BE2C (cell line): ENCODE measurements at regions not wholly inside any gene's neighbourhood (a gene's known extent, or its start where the extent isn't known, plus 50 kb on each side); places are given as distances from the start of the nearest gene placed in this dataset.
"Not testable (repeated sequence)": the region's sequence is repeated elsewhere in the genome, so short reads cannot be mapped to it uniquely, and the experiment has no call there.

Source experiments
- DNase-seq: peaks from one replicate; pipeline ENCODE4 v3.0.0-alpha.2; 2020
- H3K27me3 ChIP-seq: fragments of 250-450 bp; sonication (Bioruptor Pico); 2 replicates; pipeline ENCODE4 v1.5.1; 2020; ENCODE audit warnings: mild to moderate bottlenecking
- H3K36me3 ChIP-seq: fragments of 250-450 bp; sonication (Bioruptor Pico); 2 replicates; pipeline ENCODE4 v1.5.1; 2020; ENCODE audit warnings: mild to moderate bottlenecking
- H3K4me1 ChIP-seq: fragments of 250-450 bp; sonication (Bioruptor Pico); 2 replicates; pipeline ENCODE4 v1.5.1; 2020
- H3K4me3 ChIP-seq: 2 replicates; pipeline ENCODE4 v1.5.1; 2011; ENCODE audit warnings: low read depth, low read length
- H3K9me3 ChIP-seq: fragments of 250-450 bp; sonication (Bioruptor Pico); 2 replicates; pipeline ENCODE4 v1.5.1; 2020
- TF ChIP-seq, protein P1 (sequence below): IDR thresholded peaks from 2 replicates; pipeline ENCODE4 v1.5.1; 2012; ENCODE audit warnings: mild to moderate bottlenecking, low read depth, low read length

DNA sequence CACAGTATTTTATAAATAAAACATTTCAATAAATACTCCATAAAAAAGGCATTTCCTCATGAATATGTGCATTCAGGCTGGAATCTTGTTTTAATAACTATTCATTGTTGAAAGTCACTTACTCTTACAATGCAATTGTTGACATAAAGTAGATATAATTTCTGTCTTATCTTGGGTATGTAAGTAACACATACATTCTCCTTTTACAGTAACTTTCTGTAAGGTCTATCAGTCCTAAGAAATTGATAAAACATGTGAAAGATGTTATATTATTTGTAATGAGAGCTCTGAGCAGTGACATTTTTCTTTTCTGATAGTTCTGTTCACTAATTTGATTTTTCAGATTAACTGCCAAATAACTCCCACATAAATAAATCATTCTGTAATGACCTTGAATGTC lies 1249.2 kb downstream of the STIM2 start:
- DNase-seq = no peak
- no peaks in the 10 kb centered on the region for H3K36me3 ChIP-seq
- H3K4me1 ChIP-seq = no peaks in the 10 kb centered on the region
- H3K27me3 ChIP-seq = no peaks in the 10 kb centered on the region
- no peaks in the 10 kb centered on the region; the same call in 1 of the 2 replicates for H3K9me3 ChIP-seq
- TF ChIP-seq, protein P1, sequence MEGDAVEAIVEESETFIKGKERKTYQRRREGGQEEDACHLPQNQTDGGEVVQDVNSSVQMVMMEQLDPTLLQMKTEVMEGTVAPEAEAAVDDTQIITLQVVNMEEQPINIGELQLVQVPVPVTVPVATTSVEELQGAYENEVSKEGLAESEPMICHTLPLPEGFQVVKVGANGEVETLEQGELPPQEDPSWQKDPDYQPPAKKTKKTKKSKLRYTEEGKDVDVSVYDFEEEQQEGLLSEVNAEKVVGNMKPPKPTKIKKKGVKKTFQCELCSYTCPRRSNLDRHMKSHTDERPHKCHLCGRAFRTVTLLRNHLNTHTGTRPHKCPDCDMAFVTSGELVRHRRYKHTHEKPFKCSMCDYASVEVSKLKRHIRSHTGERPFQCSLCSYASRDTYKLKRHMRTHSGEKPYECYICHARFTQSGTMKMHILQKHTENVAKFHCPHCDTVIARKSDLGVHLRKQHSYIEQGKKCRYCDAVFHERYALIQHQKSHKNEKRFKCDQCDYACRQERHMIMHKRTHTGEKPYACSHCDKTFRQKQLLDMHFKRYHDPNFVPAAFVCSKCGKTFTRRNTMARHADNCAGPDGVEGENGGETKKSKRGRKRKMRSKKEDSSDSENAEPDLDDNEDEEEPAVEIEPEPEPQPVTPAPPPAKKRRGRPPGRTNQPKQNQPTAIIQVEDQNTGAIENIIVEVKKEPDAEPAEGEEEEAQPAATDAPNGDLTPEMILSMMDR = no peak
- no peak overlapping the region for H3K4me3 ChIP-seq

GRCh38 chr4:28112691-28113335 lies 1252.2 kb downstream of the STIM2 start:
- not testable (repeated sequence) for H3K9me3 ChIP-seq, H3K4me3 ChIP-seq, DNase-seq, H3K36me3 ChIP-seq, H3K4me1 ChIP-seq, H3K27me3 ChIP-seq

DNA sequence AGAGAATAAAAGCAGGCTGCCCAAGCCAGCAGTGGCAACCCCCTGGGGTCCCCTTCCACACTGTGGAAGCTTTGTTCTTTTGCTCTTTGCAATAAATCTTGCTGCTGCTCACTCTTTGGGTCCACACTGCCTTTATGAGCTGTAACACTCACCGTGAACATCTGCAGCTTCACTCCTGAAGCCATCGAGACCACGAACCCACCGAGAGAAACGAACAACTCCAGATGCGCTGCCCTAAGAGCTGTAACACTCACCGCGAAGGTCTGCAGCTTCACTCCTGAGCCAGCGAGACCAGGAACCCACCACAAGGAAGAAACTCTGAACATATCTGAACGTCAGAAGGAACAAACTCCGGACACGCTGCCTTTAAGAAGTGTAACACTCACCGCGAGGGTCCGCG lies 1252.9 kb downstream of the STIM2 start:
- not testable (repeated sequence) for H3K27me3 ChIP-seq, H3K4me1 ChIP-seq, H3K36me3 ChIP-seq, DNase-seq, H3K9me3 ChIP-seq, H3K4me3 ChIP-seq

GRCh38 chr4:28116526-28117083 lies 1256.0 kb downstream of the STIM2 start:
- not testable (repeated sequence) for H3K4me1 ChIP-seq, H3K27me3 ChIP-seq, DNase-seq, H3K9me3 ChIP-seq, H3K36me3 ChIP-seq, H3K4me3 ChIP-seq

- Histone ChIP-seq H3K36me3 (no peaks in the 10 kb centered on the region), H3K9me3 (no peaks in the 10 kb centered on the region; the same call in 1 of the 2 replicates), H3K27me3 (no peaks in the 10 kb centered on the region), H3K4me1 (no peaks in the 10 kb centered on the region), H3K4me3 (no peak overlapping the region)
- DNase-seq = no peak
- TF ChIP-seq, protein P1 = no peak
Observed at GRCh38 chr4:28117084-28117682, 1256.5 kb downstream of the STIM2 start.

DNA sequence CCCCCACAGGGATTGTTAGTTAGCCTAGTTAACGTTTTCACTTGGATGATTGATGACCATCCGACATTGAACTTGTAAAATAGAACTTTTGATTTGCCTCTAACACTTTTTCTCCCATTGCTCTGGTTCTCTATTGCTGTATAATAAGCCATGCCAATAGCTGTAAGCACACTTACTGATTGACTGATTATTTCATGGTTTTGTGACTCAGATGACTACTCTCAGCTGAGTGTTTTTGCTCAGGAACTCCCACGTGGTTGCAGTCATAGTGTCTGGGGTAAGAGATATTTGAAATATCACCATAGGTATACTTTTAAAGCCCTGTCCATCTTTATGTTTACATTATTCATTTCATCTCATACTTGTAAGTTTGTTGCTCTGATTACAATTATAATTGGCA lies 1285.5 kb downstream of the STIM2 start:
- TF ChIP-seq, protein P1 = no peak
- H3K4me3 ChIP-seq = no peak overlapping the region
- no peaks in the 10 kb centered on the region for H3K9me3 ChIP-seq
- H3K4me1 ChIP-seq = no peaks in the 10 kb centered on the region
- H3K27me3 ChIP-seq = no peaks in the 10 kb centered on the region
- H3K36me3 ChIP-seq = no peaks in the 10 kb centered on the region
- DNase-seq = no peak

DNA sequence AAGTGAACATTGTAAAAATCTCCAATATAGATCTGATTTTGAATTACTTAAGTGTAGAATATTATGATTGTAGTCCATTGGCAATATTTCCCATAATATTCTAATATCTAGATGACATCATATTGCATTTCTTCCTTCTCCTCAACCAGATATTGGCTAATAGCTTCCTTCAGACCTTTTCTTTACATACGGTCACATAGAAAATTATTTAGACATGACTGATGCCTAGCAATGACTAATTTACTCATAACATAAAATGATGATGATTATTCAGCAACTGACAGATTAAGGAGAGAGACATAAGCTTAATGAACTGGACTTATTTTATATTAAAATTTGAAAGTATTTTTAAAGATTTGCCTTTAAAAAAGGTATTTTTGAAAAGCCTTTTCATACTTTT lies 1287.6 kb downstream of the STIM2 start:
- Histone ChIP-seq H3K4me1 (no peaks in the 10 kb centered on the region), H3K27me3 (no peaks in the 10 kb centered on the region), H3K36me3 (no peaks in the 10 kb centered on the region), H3K4me3 (no peak overlapping the region), H3K9me3 (no peaks in the 10 kb centered on the region)
- no peak for DNase-seq
- TF ChIP-seq, protein P1 = no peak
